Right cardiac atrium (tissue), 5 donors: ENCODE measurements at regions not wholly inside any gene's neighbourhood (a gene's known extent, or its start where the extent isn't known, plus 50 kb on each side); places are given as distances from the start of the nearest gene placed in this dataset.

Experiments used
- ATAC-seq, 2 donors: fragments of 200-7000 bp; cut with Tn5 transposase; one replicate each; pipeline versions ENCODE4 v1.8.0 to v1.9.1; 2020; ENCODE audit warnings: moderate library complexity in 2 of 2, mild to moderate bottlenecking in 1 of 2
- DNase-seq, 3 donors: peaks; one replicate each; pipeline ENCODE4 v3.0.0-alpha.2; 2020
- H3K27ac ChIP-seq: one replicate; pipeline ENCODE4 v1.5.1; 2013; ENCODE audit warnings: mild to moderate bottlenecking, low read length, control low read depth, moderate library complexity
- H3K27me3 ChIP-seq: one replicate; pipeline ENCODE4 v1.6.1; 2013; ENCODE audit not compliant: control insufficient read depth, insufficient read depth
- H3K4me1 ChIP-seq: one replicate; pipeline ENCODE4 v1.6.1; 2013; ENCODE audit warnings: low read length; ENCODE audit not compliant: control insufficient read depth, insufficient read depth
- H3K4me3 ChIP-seq: one replicate; pipeline ENCODE4 v1.5.1; 2013; ENCODE audit warnings: low read length, control low read depth
- H3K9me3 ChIP-seq: one replicate; pipeline ENCODE4 v1.6.1; 2013; ENCODE audit warnings: low read length; ENCODE audit not compliant: control insufficient read depth
- WGBS: extraction: QIAGEN DNeasy Blood & Tissue Kit; methylation state at CpG from one replicate; pipeline ENCODE4 v1.1.7; 2013; 5-methylcytosine and 5-hydroxymethylcytosine counted together
- intact Hi-C, 4 donors: fragments of 100-400 bp; cut with DNase I; formaldehyde crosslinking; loops; one replicate each; pipeline versions ENCODE4 v1.11.0 to v1.14.0; 2022 to 2023
- donor health status: healthy with polysubstance abuse.
- donor health status: DM: no; HTN: yes; CAD: no.
- donor health status: DM: no; HTN: no; CAD: no.
- donor health status: DM: no; HTN: yes; CAD: no; lungs with severe emphysema.
- donor health status: DM: yes; HTN: yes; CAD: no.

GRCh38 chr5:91443761-91444467, 60.8 kb upstream of the ARRDC3 start:
- Histone ChIP-seq H3K4me3 (no peak overlapping the region), H3K27ac (no peak overlapping the region), H3K9me3 (no peaks in the 10 kb centered on the region), H3K4me1 (no peaks in the 10 kb centered on the region), H3K27me3 (no peaks in the 10 kb centered on the region)
- ATAC-seq = no peak
- intact Hi-C loops = no loop called here
- 73% methylated on average over 1 of the region's 1 CpG for WGBS
- no peak for DNase-seq

- DNase-seq = no peak
- Histone ChIP-seq H3K27ac (no peak overlapping the region), H3K27me3 (no peaks in the 10 kb centered on the region), H3K4me3 (no peak overlapping the region), H3K9me3 (no peaks in the 10 kb centered on the region), H3K4me1 (no peaks in the 10 kb centered on the region)
- no peak for ATAC-seq
- WGBS = 95% methylated on average over 1 of the region's 1 CpG
- intact Hi-C loops = no loop called here
Observed at GRCh38 chr5:91443023-91443422, 59.9 kb upstream of the ARRDC3 start.

GRCh38 chr5:91441082-91441481, 58.0 kb upstream of the ARRDC3 start:
- no peak for ATAC-seq

GRCh38 chr5:91438871-91439270, 55.8 kb upstream of the ARRDC3 start:
- no peak overlapping the region for H3K27ac ChIP-seq
- DNase-seq (no peak), ATAC-seq (no peak)
- intact Hi-C loops = no loop called here
- no peak overlapping the region for H3K4me3 ChIP-seq
- 94% methylated on average over 1 of the region's 1 CpG for WGBS
- H3K27me3 ChIP-seq = no peaks in the 10 kb centered on the region
- H3K4me1 ChIP-seq = no peaks in the 10 kb centered on the region
- no peaks in the 10 kb centered on the region for H3K9me3 ChIP-seq

More at GRCh38 chr5:91441082-91441481, 58.0 kb upstream of the ARRDC3 start:
- Histone ChIP-seq H3K4me3 (no peak overlapping the region), H3K4me1 (no peaks in the 10 kb centered on the region), H3K27ac (no peak overlapping the region), H3K9me3 (no peaks in the 10 kb centered on the region), H3K27me3 (no peaks in the 10 kb centered on the region)
- no peak for DNase-seq
- intact Hi-C loops = no loop called here
- WGBS = 94% methylated on average over 1 of the region's 1 CpG

- Histone ChIP-seq H3K27ac (no peak overlapping the region), H3K27me3 (no peaks in the 10 kb centered on the region), H3K4me1 (no peaks in the 10 kb centered on the region), H3K4me3 (no peak overlapping the region), H3K9me3 (no peaks in the 10 kb centered on the region)
- WGBS = 83% methylated on average over 3 of the region's 3 CpGs
- intact Hi-C loops = no loop called here
- no peak for ATAC-seq
- DNase-seq = no peak
Observed at GRCh38 chr5:91436241-91436640, 53.1 kb upstream of the ARRDC3 start.

- H3K4me3 ChIP-seq = no peak overlapping the region
- intact Hi-C loops = no loop called here
- DNase-seq = no peak
- no peaks in the 10 kb centered on the region for H3K27me3 ChIP-seq
- ATAC-seq = no peak
- no peaks in the 10 kb centered on the region for H3K4me1 ChIP-seq
- H3K27ac ChIP-seq = no peak overlapping the region
- H3K9me3 ChIP-seq = no peaks in the 10 kb centered on the region
Observed at GRCh38 chr5:91434348-91434747, 51.2 kb upstream of the ARRDC3 start.

GRCh38 chr5:91433861-91434260, 50.7 kb upstream of the ARRDC3 start:
- Histone ChIP-seq H3K4me3 (no peak overlapping the region), H3K4me1 (no peaks in the 10 kb centered on the region), H3K27me3 (no peaks in the 10 kb centered on the region), H3K9me3 (peaks cover 2% of the 10 kb centered on the region), H3K27ac (no peak overlapping the region)
- ATAC-seq = no peak
- intact Hi-C loops = no loop called here
- no peak for DNase-seq
- WGBS = 100% methylated on average over 1 of the region's 1 CpG
